Activated B cell treated with CpG ODN at 0.5 μM for 24 hours (primary cell): ENCODE measurements at regions not wholly inside any gene's neighbourhood (a gene's known extent, or its start where the extent isn't known, plus 50 kb on each side); places are given as distances from the start of the nearest gene placed in this dataset.

Experiments used
- ATAC-seq: fragments of 200-7000 bp; cut with Tn5 transposase; one replicate; pipeline ENCODE4 v1.10.0; 2021; ENCODE audit warnings: low read depth, mild to moderate bottlenecking, moderate library complexity
- CTCF ChIA-PET: fragments of 350-600 bp; sonication (Branson Sonifier 250); formaldehyde crosslinking; loops from one replicate; lab custom pipeline; 2021; ENCODE audit warnings: antibody characterized with exemption; lab: Charles Lee
- POLR2A ChIA-PET: fragments of 350-600 bp; sonication (Branson Sonifier 250); formaldehyde crosslinking; loops from one replicate; lab custom pipeline; 2021; ENCODE audit warnings: antibody characterized with exemption; lab: Charles Lee
- DNase-seq: peaks from one replicate; pipeline ENCODE4 v3.0.0; 2022
- H3K27ac Mint-ChIP-seq: one replicate; pipeline ENCODE4 v1.8.0; 2020; ENCODE audit warnings: mixed read lengths
- H3K27me3 Mint-ChIP-seq: one replicate; pipeline ENCODE4 v1.8.0; 2021; ENCODE audit warnings: mixed read lengths
- H3K36me3 Mint-ChIP-seq: one replicate; pipeline ENCODE4 v1.8.0; 2021; ENCODE audit warnings: low read depth, mixed read lengths
- H3K4me1 Mint-ChIP-seq: one replicate; pipeline ENCODE4 v1.8.0; 2021; ENCODE audit warnings: mixed read lengths
- H3K4me3 Mint-ChIP-seq: one replicate; pipeline ENCODE4 v1.8.0; 2020; ENCODE audit warnings: mild to moderate bottlenecking, mixed read lengths
- H3K9me3 Mint-ChIP-seq: one replicate; pipeline ENCODE4 v1.8.0; 2020; ENCODE audit warnings: mixed read lengths
- CTCF ChIP-seq: fragments of 200-600 bp; IDR thresholded peaks from one replicate; pipeline ENCODE4 v1.8.0; 2022; ENCODE audit warnings: antibody characterized with exemption, mild to moderate bottlenecking
- intact Hi-C: fragments of 100-400 bp; cut with micrococcal nuclease; formaldehyde crosslinking; loops from one replicate; pipeline ENCODE4 v1.15.1; 2024

DNA sequence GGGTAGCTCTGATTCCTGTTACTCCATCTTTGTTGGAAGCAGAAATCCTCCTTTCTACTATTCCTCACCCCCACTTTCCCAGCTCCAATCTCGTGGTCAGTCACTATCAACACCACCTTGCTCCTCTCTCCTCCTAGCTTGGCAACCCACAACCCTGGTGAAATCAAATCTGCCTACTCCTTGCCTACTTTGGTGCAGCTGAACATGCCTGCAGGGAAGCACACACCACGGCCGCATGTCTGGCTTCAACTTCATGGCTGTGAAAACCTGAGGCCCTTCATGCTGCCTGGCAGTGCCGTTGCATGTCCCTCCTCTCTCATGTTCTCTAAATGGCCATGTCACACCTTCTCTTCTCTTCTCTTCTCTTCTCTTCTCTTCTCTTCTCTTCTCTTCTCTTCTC lies 112.4 kb upstream of the FOXA2 start:
- Mint-ChIP-seq H3K27ac (no peak overlapping the region), H3K9me3 (no peaks in the 10 kb centered on the region), H3K4me1 (no peaks in the 10 kb centered on the region), H3K4me3 (no peak overlapping the region), H3K36me3 (no peaks in the 10 kb centered on the region), H3K27me3 (no peaks in the 10 kb centered on the region)
- intact Hi-C loops, result no loop called here
- ATAC-seq (no peak), DNase-seq (no peak)
- ChIA-PET POLR2A (no interaction called here), CTCF (no interaction called here)
- no peak for TF ChIP-seq CTCF

DNA sequence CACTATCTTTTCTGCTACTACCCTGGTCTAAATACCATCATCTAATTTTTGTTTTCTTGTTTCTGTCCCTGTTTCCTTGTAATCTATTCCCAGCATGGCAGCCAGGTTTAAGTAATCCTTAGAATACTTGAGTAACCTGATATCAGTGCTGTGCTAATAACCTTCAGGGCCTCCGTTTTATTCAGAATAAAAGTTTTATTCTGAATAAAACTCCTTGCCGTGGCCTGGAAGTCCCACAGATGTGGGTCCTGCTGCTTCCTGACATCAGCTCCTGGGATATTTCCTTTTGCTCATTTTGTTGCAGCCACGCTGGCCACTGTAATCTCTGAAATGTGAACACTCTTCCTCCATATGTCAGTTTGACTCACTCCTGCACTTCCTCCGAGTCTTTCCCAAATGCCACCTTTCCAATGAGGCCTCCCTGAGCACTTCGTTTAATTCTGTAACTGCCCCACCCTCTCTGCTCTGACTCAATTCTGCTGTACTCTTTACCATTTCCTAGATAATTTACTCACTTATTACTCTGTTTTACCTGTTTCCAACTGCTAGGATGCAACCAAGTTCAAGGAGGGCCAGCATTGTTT lies 114.0 kb upstream of the FOXA2 start:
- Mint-ChIP-seq H3K27me3 (no peaks in the 10 kb centered on the region), H3K36me3 (no peaks in the 10 kb centered on the region)
- TF ChIP-seq CTCF, result no peak

DNA sequence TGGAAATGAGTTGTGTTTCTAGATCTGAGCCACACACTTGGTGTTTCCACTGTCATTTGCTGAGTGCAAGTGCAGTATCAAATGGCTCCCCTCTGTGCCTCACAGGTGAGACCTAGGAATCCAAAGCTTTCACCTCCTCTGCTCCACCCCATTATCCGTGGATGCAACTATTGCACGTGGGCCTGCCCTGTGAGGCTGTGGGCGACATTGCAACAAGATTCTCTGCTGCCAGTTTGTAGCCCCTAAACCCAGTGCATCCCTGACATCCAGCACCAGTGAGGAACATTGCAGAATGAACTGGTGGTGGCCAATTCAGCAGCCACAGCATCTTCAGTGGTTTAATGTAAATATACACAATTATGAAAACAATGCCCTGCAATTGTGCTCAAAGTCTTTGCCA lies 115.0 kb upstream of the FOXA2 start:
- DNase-seq, result no peak
- ChIA-PET POLR2A (no interaction called here), CTCF (no interaction called here)
- H3K4me3 Mint-ChIP-seq, result no peak overlapping the region
- no peaks in the 10 kb centered on the region for H3K4me1 Mint-ChIP-seq
- intact Hi-C loops, result no loop called here
- H3K36me3 Mint-ChIP-seq, result no peaks in the 10 kb centered on the region
- TF ChIP-seq CTCF, result no peak
- no peaks in the 10 kb centered on the region for H3K27me3 Mint-ChIP-seq
- ATAC-seq, result no peak
- H3K9me3 Mint-ChIP-seq, result no peaks in the 10 kb centered on the region
- H3K27ac Mint-ChIP-seq, result no peak overlapping the region

More for the DNA sequence above, 114.0 kb upstream of the FOXA2 start:
- ChIA-PET POLR2A (no interaction called here), CTCF (no interaction called here)
- Mint-ChIP-seq H3K4me3 (no peak overlapping the region), H3K27ac (no peak overlapping the region), H3K9me3 (no peaks in the 10 kb centered on the region), H3K4me1 (no peaks in the 10 kb centered on the region)
- no peak for ATAC-seq
- DNase-seq, result no peak
- intact Hi-C loops, result no loop called here

- H3K36me3 Mint-ChIP-seq, result no peaks in the 10 kb centered on the region
- no peak for ATAC-seq
- POLR2A ChIA-PET, result no interaction called here
- H3K27me3 Mint-ChIP-seq, result no peaks in the 10 kb centered on the region
- no peaks in the 10 kb centered on the region for H3K9me3 Mint-ChIP-seq
- no peak overlapping the region for H3K27ac Mint-ChIP-seq
- no peak for DNase-seq
- no peaks in the 10 kb centered on the region for H3K4me1 Mint-ChIP-seq
- CTCF ChIA-PET, result no interaction called here
- TF ChIP-seq CTCF, result no peak
- intact Hi-C loops, result no loop called here
- no peak overlapping the region for H3K4me3 Mint-ChIP-seq
Measured at GRCh38 chr20:22700367-22700766, 116.0 kb upstream of the FOXA2 start.

DNA sequence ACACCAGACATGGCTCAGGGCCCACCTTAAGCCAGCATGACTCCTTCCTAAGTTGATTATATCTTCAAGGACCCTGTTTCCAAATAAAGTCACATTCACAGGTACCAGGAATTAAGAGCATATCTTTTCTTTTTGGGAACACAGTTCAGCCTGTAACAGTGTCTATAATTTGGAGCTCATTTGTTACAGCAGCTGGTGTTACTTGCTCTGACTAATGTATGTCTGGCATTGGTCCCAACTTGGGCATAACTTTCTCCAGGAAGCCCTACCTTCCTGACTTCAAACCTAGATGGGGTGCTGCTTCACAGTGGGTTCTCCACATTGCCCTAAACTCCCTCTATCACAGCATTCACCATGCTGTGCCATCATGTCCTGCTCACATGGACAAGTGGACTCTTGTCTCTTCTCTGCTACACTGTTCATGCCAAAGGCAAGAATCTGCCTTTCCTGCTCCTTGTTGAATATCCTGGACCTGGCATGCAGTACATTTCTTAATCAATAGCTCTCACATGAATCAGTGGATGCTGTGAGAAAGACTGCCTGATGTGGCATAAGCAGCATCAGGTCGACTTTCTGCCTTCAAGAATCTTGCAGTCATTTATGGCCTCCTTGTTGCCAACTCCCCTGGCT lies 117.4 kb upstream of the FOXA2 start:
- Mint-ChIP-seq H3K4me3 (no peak overlapping the region), H3K36me3 (no peaks in the 10 kb centered on the region), H3K9me3 (no peaks in the 10 kb centered on the region), H3K27ac (no peak overlapping the region), H3K4me1 (no peaks in the 10 kb centered on the region), H3K27me3 (no peaks in the 10 kb centered on the region)
- intact Hi-C loops, result no loop called here
- CTCF ChIA-PET, result interaction anchor here (1.4 kb wide), 1 partner anchor 10 kb away, joined by 5 read pairs; no protein-coding TSS in a partner anchor
- DNase-seq, result no peak
- POLR2A ChIA-PET, result no interaction called here
- no peak for ATAC-seq
- no peak for TF ChIP-seq CTCF
